A204.1 (cell line): ENCODE measurements at regions not wholly inside any gene's neighbourhood (a gene's known extent, or its start where the extent isn't known, plus 50 kb on each side); places are given as distances from the start of the nearest gene placed in this dataset.
"Not testable (repeated sequence)": the region's sequence is repeated elsewhere in the genome, so short reads cannot be mapped to it uniquely, and the experiment has no call there.

Experiments
- FAIRE-seq: peaks from 2 replicates; lab custom pipeline; 2012; peaks lifted over from hg19 to GRCh38; lab: Jason Lieb, UNC

GRCh38 chr15:54840621-54841398 is 355.9 kb downstream of the RSL24D1 start:
- no peak for FAIRE-seq

- FAIRE-seq: no peak
Measured at GRCh38 chr15:54839379-54839778, 357.4 kb downstream of the RSL24D1 start.

- FAIRE-seq: no peak
Measured at GRCh38 chr15:54836052-54836795, 360.5 kb downstream of the RSL24D1 start.

- FAIRE-seq: no peak
Measured at GRCh38 chr15:54829821-54830220, 366.9 kb downstream of the RSL24D1 start.

GRCh38 chr15:54820811-54821210 is 375.9 kb downstream of the RSL24D1 start:
- no peak for FAIRE-seq

- no peak for FAIRE-seq
Measured at GRCh38 chr15:54820098-54820497, 376.6 kb downstream of the RSL24D1 start.

GRCh38 chr15:54816401-54816800 is 380.3 kb downstream of the RSL24D1 start:
- no peak for FAIRE-seq

- no peak for FAIRE-seq
Measured at GRCh38 chr15:54815556-54815955, 381.2 kb downstream of the RSL24D1 start.

GRCh38 chr15:54812383-54812782 is 384.4 kb downstream of the RSL24D1 start:
- no peak for FAIRE-seq

- no peak for FAIRE-seq
Measured at GRCh38 chr15:54810496-54810895, 386.2 kb downstream of the RSL24D1 start.

- no peak for FAIRE-seq
Measured at GRCh38 chr15:54810031-54810430, 386.7 kb downstream of the RSL24D1 start.

GRCh38 chr15:54808321-54808720 is 388.4 kb downstream of the RSL24D1 start:
- FAIRE-seq: no peak

GRCh38 chr15:54803987-54804386 is 392.8 kb downstream of the RSL24D1 start:
- FAIRE-seq: no peak

GRCh38 chr15:54803134-54803808 is 393.5 kb downstream of the RSL24D1 start:
- FAIRE-seq: no peak

- FAIRE-seq: no peak
Measured at GRCh38 chr15:54792526-54792925, 404.2 kb downstream of the RSL24D1 start.

GRCh38 chr15:54790693-54791092 is 406.0 kb downstream of the RSL24D1 start:
- FAIRE-seq: no peak

- FAIRE-seq: no peak
Measured at GRCh38 chr15:54789376-54789775, 407.4 kb downstream of the RSL24D1 start.

GRCh38 chr15:54781220-54781619 is 415.5 kb downstream of the RSL24D1 start:
- FAIRE-seq: not testable (repeated sequence)

- FAIRE-seq: no peak
Measured at GRCh38 chr15:54779271-54779670, 417.5 kb downstream of the RSL24D1 start.

- no peak for FAIRE-seq
Measured at GRCh38 chr15:54776410-54776809, 420.3 kb downstream of the RSL24D1 start.

GRCh38 chr15:54772663-54773062 is 424.1 kb downstream of the RSL24D1 start:
- no peak for FAIRE-seq

- not testable (repeated sequence) for FAIRE-seq
Measured at GRCh38 chr15:54749461-54749860, 447.3 kb downstream of the RSL24D1 start.

- no peak for FAIRE-seq
Measured at GRCh38 chr15:54722342-54722986, 474.3 kb downstream of the RSL24D1 start.
